ENCODE measurements at regions not wholly inside any gene's neighbourhood (a gene's known extent, or its start where the extent isn't known, plus 50 kb on each side); places are given as distances from the start of the nearest gene placed in this dataset.

- intact Hi-C loops (cut with micrococcal nuclease): no loop called here
- Mint-ChIP-seq H3K4me3 (no peak overlapping the region), H3K36me3 (ENCODE audit: low read depth) (no peaks in the 10 kb centered on the region), H3K4me1 (no peaks in the 10 kb centered on the region), H3K27ac (no peak overlapping the region), H3K9me3 (no peaks in the 10 kb centered on the region), H3K27me3 (no peaks in the 10 kb centered on the region)
- no peak for TF ChIP-seq CTCF (IDR thresholded peaks at IDR 0.05)
- ChIA-PET CTCF (no interaction called here), POLR2A (no interaction called here)
- ATAC-seq (ENCODE audit: low read depth) (no peak), DNase-seq (no peak)
Measured at GRCh38 chr13:78177306-78177705, 258.7 kb upstream of the EDNRB start.

GRCh38 chr13:78176880-78177279, 258.2 kb upstream of the EDNRB start:
- ATAC-seq (ENCODE audit: low read depth) (no peak), DNase-seq (no peak)
- Mint-ChIP-seq H3K4me1 (no peaks in the 10 kb centered on the region), H3K9me3 (no peaks in the 10 kb centered on the region), H3K27ac (no peak overlapping the region), H3K27me3 (no peaks in the 10 kb centered on the region), H3K36me3 (ENCODE audit: low read depth) (no peaks in the 10 kb centered on the region), H3K4me3 (no peak overlapping the region)
- ChIA-PET CTCF (no interaction called here), POLR2A (no interaction called here)
- intact Hi-C loops (cut with micrococcal nuclease): no loop called here
- TF ChIP-seq CTCF (IDR thresholded peaks at IDR 0.05): no peak

GRCh38 chr13:78169386-78169785, 250.8 kb upstream of the EDNRB start:
- CTCF ChIA-PET: no interaction called here
- H3K27ac Mint-ChIP-seq: no peak overlapping the region
- no peaks in the 10 kb centered on the region for H3K36me3 Mint-ChIP-seq (ENCODE audit: low read depth)
- peaks cover 2% of the 10 kb centered on the region for H3K9me3 Mint-ChIP-seq
- H3K4me1 Mint-ChIP-seq: no peaks in the 10 kb centered on the region
- intact Hi-C loops (cut with micrococcal nuclease): no loop called here
- no peaks in the 10 kb centered on the region for H3K27me3 Mint-ChIP-seq
- ATAC-seq (ENCODE audit: low read depth) (no peak), DNase-seq (no peak)
- no peak for TF ChIP-seq CTCF (IDR thresholded peaks at IDR 0.05)
- H3K4me3 Mint-ChIP-seq: no peak overlapping the region
- POLR2A ChIA-PET: no interaction called here

- H3K27ac Mint-ChIP-seq: no peak overlapping the region
- CTCF ChIA-PET: no interaction called here
- POLR2A ChIA-PET: no interaction called here
- intact Hi-C loops (cut with micrococcal nuclease): no loop called here
- no peaks in the 10 kb centered on the region for H3K27me3 Mint-ChIP-seq
- ATAC-seq (ENCODE audit: low read depth) (no peak), DNase-seq (no peak)
- H3K9me3 Mint-ChIP-seq: peaks cover 2% of the 10 kb centered on the region
- no peak overlapping the region for H3K4me3 Mint-ChIP-seq
- no peaks in the 10 kb centered on the region for H3K36me3 Mint-ChIP-seq (ENCODE audit: low read depth)
- H3K4me1 Mint-ChIP-seq: no peaks in the 10 kb centered on the region
- no peak for TF ChIP-seq CTCF (IDR thresholded peaks at IDR 0.05)
Measured at GRCh38 chr13:78168981-78169380, 250.3 kb upstream of the EDNRB start.

- no peak for ATAC-seq (ENCODE audit: low read depth)
- TF ChIP-seq CTCF (IDR thresholded peaks at IDR 0.05): no peak
Measured at GRCh38 chr13:78161266-78161665, 242.6 kb upstream of the EDNRB start.

More at GRCh38 chr13:78161266-78161665, 242.6 kb upstream of the EDNRB start:
- Mint-ChIP-seq H3K9me3 (no peaks in the 10 kb centered on the region), H3K27ac (no peak overlapping the region), H3K4me1 (peaks cover 4% of the 10 kb centered on the region), H3K36me3 (ENCODE audit: low read depth) (no peaks in the 10 kb centered on the region), H3K4me3 (no peak overlapping the region), H3K27me3 (no peaks in the 10 kb centered on the region)
- DNase-seq: no peak
- intact Hi-C loops (cut with micrococcal nuclease): no loop called here
- ChIA-PET CTCF (no interaction called here), POLR2A (no interaction called here)
